RWPE1 (cell line): ENCODE measurements at regions not wholly inside any gene's neighbourhood (a gene's known extent, or its start where the extent isn't known, plus 50 kb on each side); places are given as distances from the start of the nearest gene placed in this dataset.

Experiments used
- CTCF ChIA-PET: fragments of 350-600 bp; sonication (Branson Sonifier 250); formaldehyde crosslinking; extraction: SDS; loops from one replicate; lab custom pipeline; 2021; lab: Yijun Ruan, JAX
- POLR2A ChIA-PET: fragments of 400-600 bp; formaldehyde crosslinking; extraction: SDS; loops from one replicate; lab custom pipeline; 2020; ENCODE audit warnings: antibody characterized with exemption; ENCODE audit not compliant: low non-redundant PET; lab: Yijun Ruan, JAX
- DNase-seq: peaks from one replicate; pipeline ENCODE4 v3.0.0; 2012; ENCODE audit warnings: low spot score
- H3K27ac ChIP-seq: fragments of 450-650 bp; 2 replicates; pipeline ENCODE4 v1.5.1; 2017
- TF ChIP-seq, protein P1 (sequence below): fragments of 450-650 bp; conservative IDR thresholded peaks from 2 replicates; pipeline ENCODE4 v1.5.1; 2017; ENCODE audit warnings: low read depth, mild to moderate bottlenecking

DNA sequence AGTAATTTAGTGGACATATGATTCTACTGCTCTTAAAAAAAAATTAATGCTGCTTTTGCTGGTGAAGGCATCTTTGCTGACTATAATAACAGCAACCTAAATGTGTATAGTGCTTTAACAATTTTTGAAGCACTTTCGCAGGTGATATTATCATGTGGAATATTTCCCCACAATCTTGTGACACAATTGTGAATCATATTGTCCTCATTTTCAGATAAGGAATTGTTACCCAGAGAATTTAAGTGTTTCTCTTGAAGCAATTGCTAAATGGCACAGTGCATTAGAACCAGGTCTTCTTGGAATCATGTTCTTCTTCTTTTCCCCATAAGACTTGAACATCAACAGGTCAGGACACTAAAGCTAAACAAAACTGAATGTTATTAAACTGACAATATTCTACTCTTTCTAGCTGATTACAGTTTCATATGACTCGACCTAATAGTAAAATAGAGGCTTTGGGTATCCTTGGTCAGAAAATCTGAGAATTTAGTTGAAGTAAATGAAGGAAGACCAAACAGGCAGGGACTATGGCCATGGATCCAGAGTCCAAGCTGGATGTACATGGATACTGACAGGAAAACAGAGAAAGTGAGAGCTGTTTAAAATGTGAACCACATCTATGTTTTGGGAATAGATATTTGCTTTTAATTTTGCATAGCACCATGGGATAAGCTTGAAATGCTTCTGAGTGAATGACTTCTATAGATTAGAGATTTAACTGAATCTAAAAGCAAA is 121.8 kb upstream of the SLC35B3 start:
- ChIA-PET POLR2A (no interaction called here), CTCF (interaction anchor here (0.5 kb wide), 1 partner anchor 18 kb away, joined by 5 read pairs; no protein-coding TSS in a partner anchor)
- DNase-seq = no peak
- H3K27ac ChIP-seq = no peak overlapping the region
- TF ChIP-seq, protein P1, sequence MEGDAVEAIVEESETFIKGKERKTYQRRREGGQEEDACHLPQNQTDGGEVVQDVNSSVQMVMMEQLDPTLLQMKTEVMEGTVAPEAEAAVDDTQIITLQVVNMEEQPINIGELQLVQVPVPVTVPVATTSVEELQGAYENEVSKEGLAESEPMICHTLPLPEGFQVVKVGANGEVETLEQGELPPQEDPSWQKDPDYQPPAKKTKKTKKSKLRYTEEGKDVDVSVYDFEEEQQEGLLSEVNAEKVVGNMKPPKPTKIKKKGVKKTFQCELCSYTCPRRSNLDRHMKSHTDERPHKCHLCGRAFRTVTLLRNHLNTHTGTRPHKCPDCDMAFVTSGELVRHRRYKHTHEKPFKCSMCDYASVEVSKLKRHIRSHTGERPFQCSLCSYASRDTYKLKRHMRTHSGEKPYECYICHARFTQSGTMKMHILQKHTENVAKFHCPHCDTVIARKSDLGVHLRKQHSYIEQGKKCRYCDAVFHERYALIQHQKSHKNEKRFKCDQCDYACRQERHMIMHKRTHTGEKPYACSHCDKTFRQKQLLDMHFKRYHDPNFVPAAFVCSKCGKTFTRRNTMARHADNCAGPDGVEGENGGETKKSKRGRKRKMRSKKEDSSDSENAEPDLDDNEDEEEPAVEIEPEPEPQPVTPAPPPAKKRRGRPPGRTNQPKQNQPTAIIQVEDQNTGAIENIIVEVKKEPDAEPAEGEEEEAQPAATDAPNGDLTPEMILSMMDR = no peak

DNA sequence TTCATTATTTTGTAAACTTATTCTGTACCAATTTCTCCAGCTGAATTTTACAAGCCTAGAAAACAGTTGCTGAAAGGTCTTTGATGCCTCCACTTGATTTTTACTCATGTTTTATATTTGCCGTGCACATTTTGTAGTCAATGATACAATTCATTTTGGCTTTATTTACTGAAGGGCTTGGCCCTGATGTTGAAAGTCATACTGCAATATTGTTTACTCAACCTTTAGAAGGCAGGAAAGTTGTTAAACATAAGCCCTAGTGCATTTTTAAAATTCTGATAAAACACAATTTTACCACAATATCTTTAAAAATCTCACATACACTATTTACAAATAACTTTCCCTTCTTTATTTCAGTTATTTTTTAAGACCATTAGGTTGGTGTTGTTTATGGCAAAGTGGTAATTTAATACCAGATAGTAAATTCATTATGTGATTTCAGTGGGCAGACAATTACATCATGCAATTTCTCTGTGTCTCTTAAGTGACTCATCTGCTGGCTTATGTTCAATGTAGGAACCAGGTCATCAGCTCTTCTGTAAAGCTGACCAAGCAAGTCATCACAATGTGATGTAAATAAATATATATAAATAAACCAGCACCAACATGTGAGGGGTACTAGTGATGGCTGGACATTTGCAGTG is 121.1 kb upstream of the SLC35B3 start:
- H3K27ac ChIP-seq = no peak overlapping the region
- peak; percentile 64 for DNase-seq
- ChIA-PET POLR2A (no interaction called here), CTCF (no interaction called here)
- TF ChIP-seq, protein P1 = no peak

DNA sequence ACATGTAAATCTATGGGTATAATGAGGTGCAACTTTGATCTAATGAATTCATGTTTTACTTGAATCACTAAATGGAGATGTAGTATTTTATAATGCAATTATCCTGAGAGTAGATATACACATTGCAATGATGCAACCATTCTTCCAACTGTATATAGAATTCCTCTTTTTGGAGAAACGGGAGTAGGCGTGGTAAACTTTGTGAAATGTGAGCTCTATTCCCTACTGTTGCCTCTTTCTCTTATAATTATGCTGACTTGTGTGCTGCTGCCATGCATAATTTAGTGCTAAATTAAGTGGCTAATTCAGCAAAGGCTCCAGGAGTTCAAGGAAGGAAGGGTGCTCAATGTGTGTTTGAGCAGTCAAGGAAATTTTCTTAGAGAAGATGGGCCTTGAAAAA is 116.6 kb upstream of the SLC35B3 start:
- CTCF ChIA-PET = no interaction called here
- POLR2A ChIA-PET = no interaction called here
- TF ChIP-seq, protein P1 = no peak
- H3K27ac ChIP-seq = no peak overlapping the region
- DNase-seq = no peak

DNA sequence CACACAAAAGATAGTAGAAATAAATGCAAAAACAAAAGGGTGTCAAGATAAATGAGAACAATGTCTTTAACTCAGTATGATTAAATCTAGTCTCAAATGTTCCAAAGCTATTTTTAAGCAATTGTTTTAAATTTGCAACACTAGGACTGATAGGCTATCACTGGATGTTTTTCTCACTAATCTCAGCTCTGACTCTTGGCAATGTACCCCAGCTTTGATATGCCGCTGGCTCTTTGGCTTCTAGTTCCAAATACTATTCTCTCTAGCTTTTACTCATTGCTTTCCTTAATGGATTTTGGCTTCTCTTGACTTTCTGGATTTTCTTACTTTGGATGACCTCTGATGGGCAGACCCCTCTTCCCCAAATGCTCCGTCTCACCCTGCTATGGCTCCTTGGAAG is 116.0 kb upstream of the SLC35B3 start:
- TF ChIP-seq, protein P1 = no peak
- DNase-seq = no peak
- ChIA-PET CTCF (no interaction called here), POLR2A (no interaction called here)
- H3K27ac ChIP-seq = no peak overlapping the region

DNA sequence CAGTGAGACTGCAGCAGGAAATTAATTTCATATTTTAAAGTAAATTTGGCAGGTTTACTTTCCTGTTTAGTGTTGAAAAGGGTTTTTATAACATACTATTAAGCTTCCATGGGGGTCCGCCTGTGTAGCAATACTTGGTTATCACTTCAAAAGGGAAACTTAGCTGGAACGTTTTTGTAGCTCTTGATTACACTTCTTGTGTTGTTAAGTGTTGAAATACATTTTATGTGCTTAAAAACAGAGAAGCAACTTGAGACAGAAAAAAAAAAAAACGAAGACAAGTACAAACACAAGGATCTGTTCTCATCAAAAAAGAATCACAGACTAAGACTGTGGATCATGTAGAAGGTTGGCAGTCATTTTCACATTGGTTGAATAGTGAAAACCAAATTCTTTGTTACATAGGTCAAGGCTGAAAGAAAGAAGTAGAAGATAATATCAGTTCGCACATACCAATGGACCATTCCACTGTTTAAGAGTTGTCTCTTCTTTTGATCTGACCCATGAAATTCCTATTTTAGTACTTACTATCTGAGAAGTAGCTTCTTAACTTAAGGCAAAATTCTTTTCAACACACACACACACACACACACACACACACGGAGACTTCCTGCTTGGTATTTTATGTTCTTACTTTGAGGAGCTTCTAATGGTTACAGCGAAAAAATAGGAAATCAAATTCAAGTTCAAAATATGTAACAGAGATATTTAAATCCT is 113.9 kb upstream of the SLC35B3 start:
- CTCF ChIA-PET = interaction anchor here (0.6 to 1.0 kb wide), 3 partner anchors 62 to 434 kb away, joined by 3 read pairs; no protein-coding TSS in a partner anchor
- POLR2A ChIA-PET = no interaction called here

DNA sequence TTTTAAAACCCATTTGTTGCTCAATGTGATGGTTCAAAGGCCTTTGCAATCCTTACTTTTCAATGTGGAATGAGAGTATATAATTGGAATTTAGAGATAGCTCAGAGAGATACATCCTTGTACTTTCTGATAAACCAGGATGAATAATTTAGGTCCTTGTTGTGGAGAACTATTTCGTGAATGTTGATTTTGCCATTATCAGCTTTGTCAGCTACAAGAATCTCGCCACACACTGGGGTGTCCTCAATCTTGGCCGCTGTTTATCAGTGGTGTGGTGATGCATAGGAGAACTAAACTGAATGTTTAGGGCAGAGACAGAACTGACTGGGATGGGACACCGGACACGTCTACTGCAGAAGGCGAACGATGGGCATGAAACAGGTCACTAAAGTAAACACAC is 111.2 kb upstream of the SLC35B3 start:
- TF ChIP-seq, protein P1 = no peak
- no peak for DNase-seq
- H3K27ac ChIP-seq = no peak overlapping the region
- ChIA-PET POLR2A (no interaction called here), CTCF (no interaction called here)

More for the DNA sequence above, 113.9 kb upstream of the SLC35B3 start:
- DNase-seq = no peak
- no peak overlapping the region for H3K27ac ChIP-seq
- TF ChIP-seq, protein P1 = no peak
